Neutrophil (primary cell): ENCODE measurements at regions not wholly inside any gene's neighbourhood (a gene's known extent, or its start where the extent isn't known, plus 50 kb on each side); places are given as distances from the start of the nearest gene placed in this dataset.

ENCODE experiments used
- H3K27ac ChIP-seq: fragments of 200-600 bp; sonication (generic); 2 replicates; pipeline ENCODE4 v1.5.1; 2016; ENCODE audit warnings: mild to moderate bottlenecking, moderate library complexity
- H3K27me3 ChIP-seq: fragments of 200-600 bp; sonication (generic); 2 replicates; pipeline ENCODE4 v1.6.0; 2016; ENCODE audit warnings: mild to moderate bottlenecking
- H3K36me3 ChIP-seq: fragments of 200-600 bp; sonication (generic); 2 replicates; pipeline ENCODE4 v1.5.1; 2017
- H3K4me1 ChIP-seq, 2 experiments: fragments of 200-600 bp in 1 of 2; sonication (generic) in 1 of 2; 1 replicate in 1 of 2; 2 replicates in 1 of 2; pipeline versions ENCODE4 v1.5.1 to v1.6.1; 2013 to 2016; ENCODE audit warnings: low read depth in 1 of 2, low read length in 1 of 2, mild to moderate bottlenecking in 1 of 2, moderate library complexity in 1 of 2; ENCODE audit not compliant: control insufficient read depth in 1 of 2, insufficient read depth in 1 of 2
- H3K4me3 ChIP-seq, 2 experiments: fragments of 200-600 bp in 1 of 2; sonication (generic) in 1 of 2; 1 replicate in 1 of 2; 2 replicates in 1 of 2; pipeline ENCODE4 v1.5.1; 2013 to 2016; ENCODE audit warnings: low read depth in 1 of 2, low read length in 1 of 2, mild to moderate bottlenecking in 1 of 2, moderate library complexity in 1 of 2
- H3K9me3 ChIP-seq: fragments of 200-600 bp; sonication (generic); 2 replicates; pipeline ENCODE4 v1.5.1; 2016
- CTCF ChIP-seq: fragments of 200-600 bp; sonication (generic); IDR thresholded peaks from 2 replicates; pipeline ENCODE4 v1.5.1; 2016; ENCODE audit warnings: antibody characterized with exemption

- H3K4me3 ChIP-seq: no peak overlapping the region
- peaks cover 22% of the 10 kb centered on the region for H3K27me3 ChIP-seq
- H3K36me3 ChIP-seq: no peaks in the 10 kb centered on the region
- no peaks in the 10 kb centered on the region for H3K9me3 ChIP-seq
- TF ChIP-seq CTCF: no peak
- H3K27ac ChIP-seq: no peak overlapping the region
- H3K4me1 ChIP-seq: peaks cover 0 to 3% of the 10 kb centered on the region in 2 experiments
These were observed 540.8 kb downstream of the SOX6 start for GRCh38 chr11:15815246-15816195.

GRCh38 chr11:15816260-15816871 lies 540.0 kb downstream of the SOX6 start:
- TF ChIP-seq CTCF: no peak
- Histone ChIP-seq H3K4me1 (peaks cover 0 to 3% of the 10 kb centered on the region in 2 experiments), H3K9me3 (no peaks in the 10 kb centered on the region), H3K4me3 (no peak overlapping the region), H3K27me3 (peaks cover 22% of the 10 kb centered on the region), H3K27ac (no peak overlapping the region), H3K36me3 (no peaks in the 10 kb centered on the region)

GRCh38 chr11:15817001-15817400 lies 539.3 kb downstream of the SOX6 start:
- Histone ChIP-seq H3K27me3 (peaks cover 22% of the 10 kb centered on the region), H3K27ac (no peak overlapping the region), H3K4me1 (peaks cover 0 to 3% of the 10 kb centered on the region in 2 experiments), H3K4me3 (no peak overlapping the region), H3K9me3 (no peaks in the 10 kb centered on the region), H3K36me3 (no peaks in the 10 kb centered on the region)
- TF ChIP-seq CTCF: no peak

- peaks cover 0 to 3% of the 10 kb centered on the region in 2 experiments for H3K4me1 ChIP-seq
- H3K36me3 ChIP-seq: no peaks in the 10 kb centered on the region
- peaks cover 22% of the 10 kb centered on the region for H3K27me3 ChIP-seq
- no peak overlapping the region for H3K27ac ChIP-seq
- no peaks in the 10 kb centered on the region for H3K9me3 ChIP-seq
- no peak for TF ChIP-seq CTCF
- H3K4me3 ChIP-seq: no peak overlapping the region
These were observed 538.1 kb downstream of the SOX6 start for GRCh38 chr11:15818132-15818842.

- Histone ChIP-seq H3K27ac (no peak overlapping the region), H3K36me3 (no peaks in the 10 kb centered on the region), H3K9me3 (no peaks in the 10 kb centered on the region), H3K4me1 (peaks cover 0 to 3% of the 10 kb centered on the region in 2 experiments), H3K27me3 (peaks cover 22% of the 10 kb centered on the region), H3K4me3 (no peak overlapping the region)
- peak; percentile 71 for TF ChIP-seq CTCF
These were observed 536.6 kb downstream of the SOX6 start for GRCh38 chr11:15819679-15820286.
